ENCODE measurements at regions not wholly inside any gene's neighbourhood (a gene's known extent, or its start where the extent isn't known, plus 50 kb on each side); places are given as distances from the start of the nearest gene placed in this dataset.

DNA sequence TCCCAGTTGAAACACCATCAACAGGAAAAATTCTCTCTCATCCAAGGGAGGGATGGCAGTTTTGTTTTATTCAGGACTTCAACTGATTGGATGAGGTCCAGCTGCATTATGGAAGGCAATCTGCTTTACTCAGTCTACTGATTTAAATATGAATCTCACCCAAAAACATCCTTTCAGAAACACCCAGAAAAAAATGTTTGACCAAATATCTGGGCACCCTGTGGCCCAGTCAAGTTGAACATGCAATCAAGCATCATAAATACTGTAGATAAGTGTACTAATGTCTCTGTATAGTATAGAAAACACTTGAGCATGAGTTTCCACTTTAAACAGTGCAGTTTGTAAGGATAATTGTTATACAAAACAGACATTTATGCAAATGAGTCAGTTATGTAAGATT, 753.2 kb downstream of the ARAP2 start:
- no TSS peak for BruUV-seq (replicated peaks)
- no peaks in the 10 kb centered on the region for H3K36me3 ChIP-seq (ENCODE audit: control insufficient read depth in 1 of 2, insufficient read depth in 2 of 2, low read length in 2 of 2)
- CTCF ChIA-PET, result no interaction called here
- H2AFZ ChIP-seq (ENCODE audit: low read depth, low read length, poor library complexity, severe bottlenecking), result peak overlapping the region; percentile 58
- no peaks in the 10 kb centered on the region for H3K79me2 ChIP-seq (ENCODE audit: insufficient read depth, low read length)
- RAD21 ChIA-PET (ENCODE audit: low non-redundant PET in 1 of 2, low total read pairs in 2 of 2, uncharacterized antibody in 2 of 2, unreplicated experiment in 2 of 2), result no interaction called here
- no peaks in the 10 kb centered on the region for H3K9me2 ChIP-seq (ENCODE audit: insufficient read depth)
- no peak overlapping the region for H3K4me2 ChIP-seq (ENCODE audit: low read length)
- H3K4me3 ChIP-seq (replicated peaks in 1 of 2; ENCODE audit: low read depth in 1 of 2, low read length in 2 of 2), result no peak overlapping the region
- TF ChIP-seq SRF (IDR thresholded peaks at IDR 0.05; ENCODE audit: low read depth) (no peak), EGR1 (IDR thresholded peaks at IDR 0.05; ENCODE audit: low read depth) (no peak)
- TF ChIP-seq, protein P1, sequence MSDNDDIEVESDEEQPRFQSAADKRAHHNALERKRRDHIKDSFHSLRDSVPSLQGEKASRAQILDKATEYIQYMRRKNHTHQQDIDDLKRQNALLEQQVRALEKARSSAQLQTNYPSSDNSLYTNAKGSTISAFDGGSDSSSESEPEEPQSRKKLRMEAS (IDR thresholded peaks at IDR 0.05), result no peak
- POLR2A ChIA-PET, result no interaction called here
- H4K20me1 ChIP-seq (ENCODE audit: insufficient read depth), result no peaks in the 10 kb centered on the region
- DNase-seq (ENCODE audit: low read depth, low spot score) (no peak), ATAC-seq (no peak)
- no peaks in the 10 kb centered on the region for H3K4me1 ChIP-seq (ENCODE audit: control insufficient read depth in 1 of 2, insufficient read depth in 2 of 2, low read length in 2 of 2)
- intact Hi-C loops (cut with micrococcal nuclease), result no loop called here
- no peak overlapping the region for H3K9ac ChIP-seq (ENCODE audit: low read length)
- H3K27me3 ChIP-seq (ENCODE audit: insufficient read depth, low read length), result no peaks in the 10 kb centered on the region
- peaks cover 0 to 4% of the 10 kb centered on the region in 2 experiments; a peak in 1 of 4 replicates for H3K9me3 ChIP-seq (ENCODE audit: control insufficient read depth in 1 of 2, insufficient read depth in 1 of 2, low read depth in 1 of 2, low read length in 2 of 2)
- H3K27ac ChIP-seq (ENCODE audit: low read depth, low read length), result no peak overlapping the region

DNA sequence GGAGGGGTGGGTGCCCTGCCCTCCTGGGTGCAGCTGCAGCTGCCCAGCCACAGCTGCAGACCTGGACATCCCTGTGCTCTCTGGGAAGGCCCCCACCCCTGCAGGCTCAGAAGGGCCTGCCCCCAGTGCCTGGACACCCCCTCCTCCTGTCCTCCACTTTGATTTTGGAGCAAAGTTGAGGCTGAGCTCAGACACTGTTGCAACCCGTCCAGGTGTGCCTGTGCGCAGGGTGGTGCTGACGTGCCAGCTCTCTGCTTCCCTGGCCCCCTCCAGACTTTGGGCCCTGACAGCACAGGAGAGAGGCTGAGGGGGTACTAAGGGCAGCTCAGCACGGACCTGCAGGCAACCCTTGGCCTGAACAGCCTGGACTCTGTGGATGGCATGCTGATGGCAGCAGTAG, 750.3 kb downstream of the ARAP2 start:
- ATAC-seq, result no peak
- no peaks in the 10 kb centered on the region for H3K27me3 ChIP-seq (ENCODE audit: insufficient read depth, low read length)
- H3K9me2 ChIP-seq (ENCODE audit: insufficient read depth), result peaks cover 2% of the 10 kb centered on the region; the same call in 1 of the 2 replicates
- RAD21 ChIA-PET (ENCODE audit: low non-redundant PET in 1 of 2, low total read pairs in 2 of 2, uncharacterized antibody in 2 of 2, unreplicated experiment in 2 of 2), result no interaction called here
- no peak overlapping the region for H3K4me2 ChIP-seq (ENCODE audit: low read length)
- TF ChIP-seq, protein P2, sequence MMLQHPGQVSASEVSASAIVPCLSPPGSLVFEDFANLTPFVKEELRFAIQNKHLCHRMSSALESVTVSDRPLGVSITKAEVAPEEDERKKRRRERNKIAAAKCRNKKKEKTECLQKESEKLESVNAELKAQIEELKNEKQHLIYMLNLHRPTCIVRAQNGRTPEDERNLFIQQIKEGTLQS (IDR thresholded peaks at IDR 0.05), result no peak
- TF ChIP-seq ZFX (IDR thresholded peaks at IDR 0.05), result no peak
- no peak for TF ChIP-seq EZH2 (IDR thresholded peaks at IDR 0.05)
- no peak for TF ChIP-seq YY1 (IDR thresholded peaks at IDR 0.05; ENCODE audit: extremely low read depth, insufficient replicate concordance, low read depth, low read length)
- no peak for TF ChIP-seq ZNF274 (IDR thresholded peaks at IDR 0.05; ENCODE audit: low read depth, low read length)
- TF ChIP-seq CBX3 (IDR thresholded peaks at IDR 0.05; ENCODE audit: low read depth), result no peak
- intact Hi-C loops (cut with micrococcal nuclease), result no loop called here
- CTCF ChIA-PET, result no interaction called here
- no peaks in the 10 kb centered on the region for H3K4me1 ChIP-seq (ENCODE audit: control insufficient read depth in 1 of 2, insufficient read depth in 2 of 2, low read length in 2 of 2)
- no peak overlapping the region for H3K27ac ChIP-seq (ENCODE audit: low read depth, low read length)
- no peak overlapping the region for H3K9ac ChIP-seq (ENCODE audit: low read length)
- H3K36me3 ChIP-seq (ENCODE audit: control insufficient read depth in 1 of 2, insufficient read depth in 2 of 2, low read length in 2 of 2), result no peaks in the 10 kb centered on the region
- H3K9me3 ChIP-seq (ENCODE audit: control insufficient read depth in 1 of 2, insufficient read depth in 1 of 2, low read depth in 1 of 2, low read length in 2 of 2), result peaks cover 0 to 4% of the 10 kb centered on the region in 2 experiments; a peak in 1 of 4 replicates
- no peaks in the 10 kb centered on the region for H3K79me2 ChIP-seq (ENCODE audit: insufficient read depth, low read length)
- no peaks in the 10 kb centered on the region for H4K20me1 ChIP-seq (ENCODE audit: insufficient read depth)
- no peak for DNase-seq (ENCODE audit: low read depth, low spot score)
- POLR2A ChIA-PET, result no interaction called here
- H2AFZ ChIP-seq (ENCODE audit: low read depth, low read length, poor library complexity, severe bottlenecking), result no peak overlapping the region
- BruUV-seq (replicated peaks), result no TSS peak
- no peak overlapping the region for H3K4me3 ChIP-seq (replicated peaks in 1 of 2; ENCODE audit: low read depth in 1 of 2, low read length in 2 of 2)

Measured in HCT116 (cell line).